Tibial nerve (tissue), 4 donors: ENCODE measurements at regions not wholly inside any gene's neighbourhood (a gene's known extent, or its start where the extent isn't known, plus 50 kb on each side); places are given as distances from the start of the nearest gene placed in this dataset.

Source experiments
- DNase-seq, 2 donors: peaks; one replicate each; pipeline ENCODE4 v3.0.0-alpha.2; 2019; ENCODE audit warnings: low spot score in 2 of 2
- H3K27ac ChIP-seq, 4 donors: fragments of 200-600 bp; sonication (generic) in 3 of 4; one replicate each; pipeline ENCODE4 v1.5.1; 2017 to 2019; ENCODE audit warnings: mild to moderate bottlenecking in 1 of 4
- H3K27me3 ChIP-seq, 2 donors: fragments of 200-600 bp; sonication (generic) in 1 of 2; one replicate each; pipeline versions ENCODE4 v1.5.1 to v1.6.0; 2017 to 2019
- H3K36me3 ChIP-seq, 3 donors: fragments of 200-600 bp; sonication (generic); one replicate each; pipeline ENCODE4 v1.5.1; 2018 to 2019
- H3K4me1 ChIP-seq, 4 donors: fragments of 200-600 bp; sonication (generic) in 3 of 4; one replicate each; pipeline ENCODE4 v1.5.1; 2017 to 2019
- H3K4me3 ChIP-seq, 4 donors: fragments of 200-600 bp; sonication (generic) in 3 of 4; one replicate each; pipeline ENCODE4 v1.5.1; 2017 to 2019; ENCODE audit warnings: mild to moderate bottlenecking in 1 of 4, moderate library complexity in 1 of 4
- H3K9me3 ChIP-seq, 4 donors: fragments of 200-600 bp; sonication (generic) in 3 of 4; one replicate each; pipeline ENCODE4 v1.5.1; 2017 to 2019
- EP300 ChIP-seq, 2 donors: sonication (generic); formaldehyde crosslinking; IDR thresholded peaks; one replicate each; pipeline ENCODE4 v1.6.1; 2017; ENCODE audit warnings: antibody characterized with exemption in 2 of 2, mild to moderate bottlenecking in 1 of 2
- POLR2A ChIP-seq, 2 donors: fragments of 450-650 bp; IDR thresholded peaks; one replicate each; pipeline ENCODE4 v1.6.1; 2017; ENCODE audit warnings: antibody characterized with exemption in 2 of 2, mild to moderate bottlenecking in 2 of 2, moderate library complexity in 2 of 2
- WGBS, 2 donors: methylation state at CpG; one replicate each; pipeline ENCODE4 v1.1.5; 2018; 5-methylcytosine and 5-hydroxymethylcytosine counted together
- TF ChIP-seq, protein P1 (sequence below), 5 experiments: fragments of 200-600 bp in 3 of 5; fragments of 450-650 bp in 2 of 5; sonication (generic) in 3 of 5; IDR thresholded peaks; one replicate each; pipeline ENCODE4 v1.5.1; 2016 to 2019; ENCODE audit warnings: antibody characterized with exemption in 5 of 5, mild to moderate bottlenecking in 3 of 5, moderate library complexity in 2 of 5

DNA sequence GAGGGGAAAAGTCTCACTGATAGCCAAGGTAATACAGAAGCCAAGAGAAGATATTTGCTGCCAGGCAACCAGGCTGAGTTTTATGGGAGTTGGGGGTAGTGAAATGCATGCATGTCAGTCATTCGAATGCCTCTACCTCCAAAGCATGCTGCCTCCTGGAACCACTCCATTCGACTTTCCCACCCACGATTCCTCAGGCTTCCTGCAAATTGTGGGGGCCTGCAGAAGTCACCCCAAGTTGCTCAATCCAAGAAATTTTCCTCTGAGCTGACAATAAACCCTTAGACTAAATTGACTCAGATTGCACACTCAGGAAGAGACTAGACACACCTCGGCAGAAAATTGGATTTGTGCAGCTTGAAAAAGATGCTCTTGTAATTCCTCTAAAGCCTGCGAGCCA lies 73.6 kb upstream of the GRK3 start:
- DNase-seq = no peak
- no peak overlapping the region for H3K4me3 ChIP-seq
- no peak overlapping the region for H3K27ac ChIP-seq
- peaks cover 0 to 20% (median 7%) of the 10 kb centered on the region in 3 donors for H3K36me3 ChIP-seq
- no peak for TF ChIP-seq POLR2A (IDR thresholded peaks at IDR 0.05)
- TF ChIP-seq EP300 (IDR thresholded peaks at IDR 0.05) = no peak
- TF ChIP-seq, protein P1, sequence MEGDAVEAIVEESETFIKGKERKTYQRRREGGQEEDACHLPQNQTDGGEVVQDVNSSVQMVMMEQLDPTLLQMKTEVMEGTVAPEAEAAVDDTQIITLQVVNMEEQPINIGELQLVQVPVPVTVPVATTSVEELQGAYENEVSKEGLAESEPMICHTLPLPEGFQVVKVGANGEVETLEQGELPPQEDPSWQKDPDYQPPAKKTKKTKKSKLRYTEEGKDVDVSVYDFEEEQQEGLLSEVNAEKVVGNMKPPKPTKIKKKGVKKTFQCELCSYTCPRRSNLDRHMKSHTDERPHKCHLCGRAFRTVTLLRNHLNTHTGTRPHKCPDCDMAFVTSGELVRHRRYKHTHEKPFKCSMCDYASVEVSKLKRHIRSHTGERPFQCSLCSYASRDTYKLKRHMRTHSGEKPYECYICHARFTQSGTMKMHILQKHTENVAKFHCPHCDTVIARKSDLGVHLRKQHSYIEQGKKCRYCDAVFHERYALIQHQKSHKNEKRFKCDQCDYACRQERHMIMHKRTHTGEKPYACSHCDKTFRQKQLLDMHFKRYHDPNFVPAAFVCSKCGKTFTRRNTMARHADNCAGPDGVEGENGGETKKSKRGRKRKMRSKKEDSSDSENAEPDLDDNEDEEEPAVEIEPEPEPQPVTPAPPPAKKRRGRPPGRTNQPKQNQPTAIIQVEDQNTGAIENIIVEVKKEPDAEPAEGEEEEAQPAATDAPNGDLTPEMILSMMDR (IDR thresholded peaks at IDR 0.05) = no peak
- WGBS, 2 donors = 84 to 95% methylated on average over 5 of the region's 5 CpGs
- H3K9me3 ChIP-seq = no peaks in the 10 kb centered on the region
- no peaks in the 10 kb centered on the region for H3K27me3 ChIP-seq
- H3K4me1 ChIP-seq = peaks cover 0 to 9% (median 0%) of the 10 kb centered on the region in 4 donors

DNA sequence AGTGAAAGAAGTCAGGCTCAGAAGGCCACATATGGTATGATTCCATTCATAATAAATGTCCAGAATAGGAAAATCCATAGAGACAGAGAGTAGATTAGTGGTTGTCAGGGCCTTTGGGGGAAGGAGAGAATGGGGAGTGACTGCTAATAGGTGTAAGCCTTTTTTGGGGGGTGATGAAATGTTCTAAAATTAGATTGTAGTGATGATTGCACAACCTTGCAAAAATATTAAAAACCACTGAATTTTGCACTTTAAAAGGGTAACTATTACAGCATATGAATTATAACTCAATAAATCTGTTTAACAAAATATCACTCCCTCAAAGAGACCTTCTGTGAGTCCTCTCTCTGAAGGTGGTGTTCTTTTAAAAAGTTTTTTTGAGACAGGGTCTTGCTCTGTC lies 72.3 kb upstream of the GRK3 start:
- Histone ChIP-seq H3K27ac (no peak overlapping the region), H3K4me3 (no peak overlapping the region), H3K4me1 (peaks cover 0 to 9% (median 0%) of the 10 kb centered on the region in 4 donors), H3K9me3 (no peaks in the 10 kb centered on the region), H3K36me3 (peaks cover 0 to 17% (median 7%) of the 10 kb centered on the region in 3 donors), H3K27me3 (no peaks in the 10 kb centered on the region)
- DNase-seq = no peak
- TF ChIP-seq POLR2A (IDR thresholded peaks at IDR 0.05) (no peak), EP300 (IDR thresholded peaks at IDR 0.05) (no peak)
- TF ChIP-seq, protein P1 (IDR thresholded peaks at IDR 0.05) = no peak

DNA sequence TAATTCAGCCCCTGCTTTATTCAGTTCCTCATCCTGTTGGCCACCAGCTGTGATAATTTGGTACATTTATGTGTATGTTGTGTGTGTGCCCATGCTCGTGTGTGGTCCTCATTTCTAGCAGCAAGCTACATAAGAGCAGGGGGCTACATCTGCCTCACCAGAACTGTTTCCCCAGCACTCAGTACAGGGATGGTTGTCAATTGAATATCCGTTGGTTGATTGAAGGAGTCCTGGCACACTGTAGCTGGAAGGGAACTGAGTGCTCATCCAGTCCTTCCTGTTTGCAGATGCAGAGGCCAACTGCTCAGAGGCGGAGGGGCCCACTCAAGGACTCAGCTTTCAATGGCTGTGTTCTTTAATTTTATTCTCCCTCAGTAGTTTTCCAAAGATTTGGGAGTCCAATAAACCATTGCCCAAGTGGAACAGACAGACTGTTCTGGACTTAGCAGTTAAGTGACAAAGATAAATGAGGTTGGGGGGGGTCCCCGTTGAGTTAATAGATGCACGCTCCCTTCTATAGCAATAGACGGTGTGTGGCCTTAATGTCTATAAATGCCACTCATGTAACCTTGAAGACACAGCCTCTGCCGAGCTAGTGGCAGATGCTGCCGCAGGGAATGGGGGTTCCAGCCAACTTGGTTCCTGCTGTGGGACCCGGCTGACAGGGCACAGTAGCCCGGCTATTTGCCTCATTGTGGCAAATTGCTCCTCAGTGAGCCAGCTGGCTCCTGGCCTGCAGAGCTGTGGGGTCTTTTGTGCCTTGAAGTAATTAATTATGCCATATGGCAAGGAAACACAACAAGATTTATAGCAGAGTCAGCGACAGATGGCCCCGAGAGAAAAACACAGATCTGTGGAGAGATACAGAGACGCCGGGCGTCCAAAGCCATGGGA lies 71.4 kb upstream of the GRK3 start:
- no peak overlapping the region for H3K4me3 ChIP-seq
- no peaks in the 10 kb centered on the region for H3K9me3 ChIP-seq
- peaks cover 0 to 17% (median 7%) of the 10 kb centered on the region in 3 donors for H3K36me3 ChIP-seq
- H3K27ac ChIP-seq = no peak overlapping the region
- peaks cover 0 to 7% (median 0%) of the 10 kb centered on the region in 4 donors for H3K4me1 ChIP-seq
- no peaks in the 10 kb centered on the region for H3K27me3 ChIP-seq
- 49 to 54% methylated on average over 15 of the region's 15 CpGs for WGBS, 2 donors
- no peak for DNase-seq
- TF ChIP-seq, protein P1 (IDR thresholded peaks at IDR 0.05) = no peak
- no peak for TF ChIP-seq POLR2A (IDR thresholded peaks at IDR 0.05)
- no peak for TF ChIP-seq EP300 (IDR thresholded peaks at IDR 0.05)

DNA sequence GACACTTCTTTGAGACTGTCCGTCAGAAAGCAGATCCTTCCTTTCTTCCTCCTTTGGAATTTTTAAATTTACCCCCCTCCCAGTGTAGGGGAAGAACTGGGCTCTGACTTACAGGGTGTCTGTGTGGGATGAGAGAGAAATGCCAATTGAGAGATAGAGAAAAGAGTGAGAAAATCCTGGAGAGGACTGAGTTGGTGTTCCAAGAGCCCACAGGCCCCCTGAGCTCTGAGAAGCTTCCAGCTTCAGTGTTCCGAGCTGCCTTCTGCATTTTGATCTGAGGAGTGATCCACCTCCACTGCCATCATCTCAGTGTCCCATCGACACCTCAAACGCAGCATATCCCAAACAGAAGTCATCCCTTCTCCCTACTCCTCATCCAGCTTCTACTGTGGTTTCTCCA lies 70.7 kb upstream of the GRK3 start:
- Histone ChIP-seq H3K36me3 (peaks cover 0 to 15% (median 7%) of the 10 kb centered on the region in 3 donors), H3K27me3 (no peaks in the 10 kb centered on the region), H3K4me3 (no peak overlapping the region), H3K27ac (no peak overlapping the region), H3K9me3 (no peaks in the 10 kb centered on the region), H3K4me1 (peaks cover 0 to under 1% (median 0%) of the 10 kb centered on the region in 4 donors)
- DNase-seq = no peak
- 81 to 85% methylated on average over 4 of the region's 4 CpGs for WGBS, 2 donors
- no peak for TF ChIP-seq POLR2A (IDR thresholded peaks at IDR 0.05)

DNA sequence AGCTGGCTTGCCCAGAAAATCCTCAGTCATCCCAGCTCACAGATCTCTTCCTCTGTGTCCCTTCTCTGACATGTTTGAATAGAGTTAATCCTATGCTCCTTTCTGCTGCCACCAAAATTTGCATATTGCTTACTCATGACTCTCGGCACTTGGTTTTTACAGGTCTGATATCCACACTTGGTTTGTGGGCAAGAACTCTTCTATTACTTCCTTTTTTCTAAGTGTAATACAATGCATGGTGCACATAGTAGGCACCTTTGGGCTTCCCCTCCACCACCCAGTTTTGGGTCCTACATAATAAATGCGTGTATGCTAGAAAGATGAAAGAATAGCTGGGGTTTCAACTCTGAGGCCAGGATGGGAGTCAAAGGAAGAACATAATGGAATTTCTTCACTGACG lies 69.7 kb upstream of the GRK3 start:
- no peaks in the 10 kb centered on the region for H3K9me3 ChIP-seq
- H3K27ac ChIP-seq = no peak overlapping the region
- H3K4me3 ChIP-seq = no peak overlapping the region
- no peak for DNase-seq
- H3K36me3 ChIP-seq = peaks cover 0 to 7% (median 6%) of the 10 kb centered on the region in 3 donors
- no peaks in the 10 kb centered on the region for H3K4me1 ChIP-seq
- WGBS, 2 donors = 85 to 86% methylated on average over 3 of the region's 3 CpGs
- no peaks in the 10 kb centered on the region for H3K27me3 ChIP-seq
- TF ChIP-seq EP300 (IDR thresholded peaks at IDR 0.05) (no peak), POLR2A (IDR thresholded peaks at IDR 0.05) (no peak)
- TF ChIP-seq, protein P1 (IDR thresholded peaks at IDR 0.05) = no peak
